ENCODE measurements at regions not wholly inside any gene's neighbourhood (a gene's known extent, or its start where the extent isn't known, plus 50 kb on each side); places are given as distances from the start of the nearest gene placed in this dataset.

GRCh38 chr11:116507016-116507415 lies 265.8 kb downstream of the BUD13 start:
- TF ChIP-seq CTCF (IDR thresholded peaks at IDR 0.05): no peak
- no peak for TF ChIP-seq POLR2A (IDR thresholded peaks at IDR 0.05)
